Coronary artery (tissue), 2 donors: ENCODE measurements at regions not wholly inside any gene's neighbourhood (a gene's known extent, or its start where the extent isn't known, plus 50 kb on each side); places are given as distances from the start of the nearest gene placed in this dataset.
"Not testable (repeated sequence)": the region's sequence is repeated elsewhere in the genome, so short reads cannot be mapped to it uniquely, and the experiment has no call there.

ENCODE experiments used
- DNase-seq: peaks from one replicate; pipeline ENCODE4 v3.0.0-alpha.2; 2017; ENCODE audit warnings: low spot score
- H3K27ac ChIP-seq, 2 donors: fragments of 200-600 bp; sonication (generic); one replicate each; pipeline ENCODE4 v1.5.1; 2016 to 2019
- H3K4me3 ChIP-seq: fragments of 200-600 bp; sonication (generic); 2 replicates; pipeline ENCODE4 v1.5.1; 2016; ENCODE audit warnings: mild to moderate bottlenecking, moderate library complexity
- CTCF ChIP-seq: fragments of 200-600 bp; sonication (generic); IDR thresholded peaks from one replicate; pipeline ENCODE4 v1.5.1; 2019; ENCODE audit warnings: antibody characterized with exemption

DNA sequence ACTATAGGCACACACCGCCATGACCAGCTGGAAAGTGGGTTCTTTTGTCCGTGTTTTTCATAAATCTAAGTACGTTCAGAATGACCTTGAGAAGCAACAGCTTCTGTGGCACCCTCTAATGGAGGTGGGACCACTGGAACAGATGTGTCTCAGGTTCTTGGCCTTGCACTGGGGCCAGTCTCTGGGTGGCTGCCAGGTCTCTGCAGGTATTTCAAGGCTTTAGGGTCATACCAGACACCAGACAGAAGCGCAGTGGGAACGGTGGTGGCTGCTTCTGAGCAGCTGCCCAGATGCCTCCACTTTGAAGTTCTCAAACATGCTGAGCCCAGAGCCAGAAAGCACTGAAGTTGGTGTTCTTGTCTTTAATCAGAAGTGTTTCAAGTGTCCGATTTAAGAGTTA is 75.0 kb upstream of the RBM19 start:
- Histone ChIP-seq H3K27ac (no peak overlapping the region), H3K4me3 (no peak overlapping the region)
- no peak for DNase-seq
- TF ChIP-seq CTCF: no peak

DNA sequence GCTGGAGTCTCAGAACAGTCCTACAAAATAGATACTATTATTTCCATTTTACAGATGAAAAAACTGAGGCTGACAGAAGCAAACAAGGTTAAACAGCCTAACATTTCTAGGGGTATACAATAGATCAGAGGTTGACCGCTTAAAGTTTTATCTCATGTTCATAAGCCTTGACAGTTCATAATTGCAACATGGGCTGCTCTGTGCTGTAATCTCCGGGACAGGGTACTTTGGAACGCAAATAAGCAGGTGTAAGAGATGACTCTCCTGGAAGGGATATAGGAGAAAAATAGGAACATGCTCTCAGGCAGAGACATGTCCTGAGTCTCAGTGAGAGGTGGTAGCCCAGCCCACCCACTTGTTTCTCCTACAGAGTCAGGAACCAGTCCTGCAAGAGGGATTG is 72.8 kb upstream of the RBM19 start:
- no peak overlapping the region for H3K27ac ChIP-seq
- no peak for TF ChIP-seq CTCF
- DNase-seq: no peak
- H3K4me3 ChIP-seq: no peak overlapping the region

- no peak for TF ChIP-seq CTCF
- DNase-seq: no peak
- H3K27ac ChIP-seq: no peak overlapping the region
- no peak overlapping the region for H3K4me3 ChIP-seq
Measured at GRCh38 chr12:114032801-114033200, 66.7 kb upstream of the RBM19 start.

GRCh38 chr12:114030451-114030850 is 64.3 kb upstream of the RBM19 start:
- TF ChIP-seq CTCF: no peak
- Histone ChIP-seq H3K4me3 (no peak overlapping the region), H3K27ac (no peak overlapping the region)
- no peak for DNase-seq

DNA sequence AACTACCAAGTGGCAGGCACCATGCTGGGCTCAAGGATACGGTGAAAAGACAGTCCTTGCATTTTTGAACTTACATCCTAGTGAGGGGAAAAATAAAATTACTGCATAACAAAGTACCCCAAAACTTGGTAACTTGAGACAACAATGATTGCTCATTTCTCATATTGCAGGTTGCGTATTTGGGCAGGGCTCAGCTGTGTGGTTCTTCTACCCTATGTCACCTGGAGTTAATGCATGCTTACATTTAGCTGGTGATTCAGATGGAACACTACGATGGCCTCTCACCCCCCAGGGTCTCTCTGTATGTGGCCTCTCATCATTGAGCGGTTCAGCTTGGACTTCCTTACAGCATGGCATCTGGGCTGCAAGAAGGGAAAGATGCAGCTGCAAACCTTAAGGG is 60.7 kb upstream of the RBM19 start:
- no peak for DNase-seq
- no peak for TF ChIP-seq CTCF
- H3K4me3 ChIP-seq: no peak overlapping the region
- H3K27ac ChIP-seq: no peak overlapping the region

- no peak overlapping the region for H3K4me3 ChIP-seq
- TF ChIP-seq CTCF: no peak
- no peak for DNase-seq
- H3K27ac ChIP-seq: no peak overlapping the region
Measured at GRCh38 chr12:114025935-114026334, 59.8 kb upstream of the RBM19 start.

DNA sequence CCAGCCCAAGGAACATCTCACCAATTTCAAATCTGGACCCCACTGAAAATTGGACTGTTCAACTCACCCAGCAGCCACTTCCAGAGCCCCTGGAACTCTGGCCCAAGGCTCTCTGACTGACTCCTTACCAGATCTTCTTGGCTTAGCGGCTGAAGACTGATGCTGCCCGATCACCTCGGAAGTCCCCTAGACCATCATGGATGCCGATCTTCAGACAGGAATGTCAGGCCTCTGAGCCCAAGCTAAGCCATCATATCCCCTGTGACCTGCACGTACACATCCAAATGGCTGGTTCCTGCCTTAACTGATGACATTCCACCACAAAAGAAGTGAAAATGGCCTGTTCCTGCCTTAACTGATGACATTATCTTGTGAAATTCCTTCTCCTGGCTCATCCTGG is 56.0 kb upstream of the RBM19 start:
- H3K27ac ChIP-seq, H3K4me3 ChIP-seq, DNase-seq: not testable (repeated sequence)

DNA sequence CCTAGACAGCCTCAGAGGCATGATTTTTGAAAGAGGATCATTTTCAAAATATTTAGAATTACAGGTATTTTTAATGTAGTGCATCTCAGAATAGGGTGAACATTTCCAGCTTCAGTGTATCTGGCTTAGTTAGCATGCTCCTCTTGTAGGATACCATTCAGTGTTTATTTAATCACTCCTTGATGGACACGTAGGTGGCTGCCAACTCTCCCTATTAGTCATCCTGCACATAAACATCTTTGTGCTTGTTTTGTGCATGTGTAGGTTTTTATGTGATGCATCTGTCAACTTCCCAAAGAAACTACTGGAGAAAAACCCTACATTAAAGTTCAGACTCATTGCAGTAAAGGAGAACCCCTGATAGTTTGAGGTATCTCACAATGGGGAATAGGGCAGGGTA is 52.5 kb upstream of the RBM19 start:
- no peak for DNase-seq
- no peak for TF ChIP-seq CTCF
- no peak overlapping the region for H3K4me3 ChIP-seq
- H3K27ac ChIP-seq: no peak overlapping the region
